ENCODE measurements at regions not wholly inside any gene's neighbourhood (a gene's known extent, or its start where the extent isn't known, plus 50 kb on each side); places are given as distances from the start of the nearest gene placed in this dataset.
A peak's percentile ranks its signal among the peaks of the same experiment; 100 is the strongest.

- H3K36me3 ChIP-seq = no peaks in the 10 kb centered on the region
- no peak overlapping the region for H3K4me3 ChIP-seq
- peak overlapping the region; percentile 10 to 66 for H3K27ac ChIP-seq
- TF ChIP-seq CTCF (IDR thresholded peaks at IDR 0.05) (no peak), POLR2A (IDR thresholded peaks at IDR 0.05) (no peak)
- H3K4me1 ChIP-seq = peaks cover 4 to 11% of the 10 kb centered on the region in 2 donors
- intact Hi-C loops (cut with DNase I; ENCODE audit: low total_unique reads) = no loop called here
- no peaks in the 10 kb centered on the region for H3K9me3 ChIP-seq
- H3K27me3 ChIP-seq = no peaks in the 10 kb centered on the region
- DNase-seq = no peak
Observed at GRCh38 chr6:33924681-33925080, 120.9 kb upstream of the MLN start.

DNA sequence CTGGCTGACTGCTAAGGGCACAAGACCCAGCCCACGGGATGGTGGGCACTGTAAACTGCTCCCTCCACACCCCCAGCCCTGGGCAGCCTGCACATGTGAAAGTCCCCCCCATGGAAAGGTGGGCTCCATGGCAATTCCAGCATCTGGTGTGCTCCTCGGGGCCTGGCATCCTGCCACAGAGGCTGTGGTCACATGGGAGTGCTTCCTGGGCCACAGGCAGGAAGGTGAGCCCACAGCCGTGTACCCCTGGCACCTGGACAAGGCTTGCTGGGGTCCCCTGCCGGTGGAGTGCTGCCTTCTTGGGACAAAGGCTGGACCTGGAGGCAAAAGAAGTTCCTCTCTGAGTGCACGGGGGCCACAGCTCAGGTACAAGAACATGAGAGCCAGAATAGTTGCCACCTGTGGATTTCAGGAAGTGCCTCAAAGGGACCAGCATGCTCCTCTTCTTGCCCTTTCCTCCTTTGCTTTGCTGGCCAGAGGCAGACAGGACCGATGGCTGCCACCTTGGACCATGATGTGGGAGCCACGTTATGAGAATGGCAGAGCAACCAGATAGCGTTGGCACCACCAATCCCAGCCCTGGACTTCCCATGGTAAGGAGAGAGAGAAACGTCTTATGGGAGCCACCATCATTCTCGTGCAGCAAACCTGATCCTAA, 120.2 kb upstream of the MLN start:
- intact Hi-C loops (cut with DNase I; ENCODE audit: low total_unique reads) = no loop called here
- H3K36me3 ChIP-seq = no peaks in the 10 kb centered on the region
- H3K9me3 ChIP-seq = no peaks in the 10 kb centered on the region
- no peaks in the 10 kb centered on the region for H3K27me3 ChIP-seq
- no peak for DNase-seq
- TF ChIP-seq CTCF (IDR thresholded peaks at IDR 0.05) (no peak), POLR2A (IDR thresholded peaks at IDR 0.05) (no peak)
- peak overlapping the region in 1 of 2 donors; percentile 22 for H3K27ac ChIP-seq
- H3K4me1 ChIP-seq = peaks cover 4 to 11% of the 10 kb centered on the region in 2 donors
- no peak overlapping the region for H3K4me3 ChIP-seq

GRCh38 chr6:33921745-33922144, 117.9 kb upstream of the MLN start:
- TF ChIP-seq POLR2A (IDR thresholded peaks at IDR 0.05) = no peak
- TF ChIP-seq CTCF (IDR thresholded peaks at IDR 0.05) = no peak
- peaks cover 0 to 11% of the 10 kb centered on the region in 2 donors for H3K4me1 ChIP-seq
- no peak overlapping the region for H3K4me3 ChIP-seq
- intact Hi-C loops (cut with DNase I; ENCODE audit: low total_unique reads) = no loop called here
- no peaks in the 10 kb centered on the region for H3K9me3 ChIP-seq
- no peak overlapping the region for H3K27ac ChIP-seq
- no peaks in the 10 kb centered on the region for H3K27me3 ChIP-seq
- no peak for DNase-seq
- H3K36me3 ChIP-seq = no peaks in the 10 kb centered on the region

DNA sequence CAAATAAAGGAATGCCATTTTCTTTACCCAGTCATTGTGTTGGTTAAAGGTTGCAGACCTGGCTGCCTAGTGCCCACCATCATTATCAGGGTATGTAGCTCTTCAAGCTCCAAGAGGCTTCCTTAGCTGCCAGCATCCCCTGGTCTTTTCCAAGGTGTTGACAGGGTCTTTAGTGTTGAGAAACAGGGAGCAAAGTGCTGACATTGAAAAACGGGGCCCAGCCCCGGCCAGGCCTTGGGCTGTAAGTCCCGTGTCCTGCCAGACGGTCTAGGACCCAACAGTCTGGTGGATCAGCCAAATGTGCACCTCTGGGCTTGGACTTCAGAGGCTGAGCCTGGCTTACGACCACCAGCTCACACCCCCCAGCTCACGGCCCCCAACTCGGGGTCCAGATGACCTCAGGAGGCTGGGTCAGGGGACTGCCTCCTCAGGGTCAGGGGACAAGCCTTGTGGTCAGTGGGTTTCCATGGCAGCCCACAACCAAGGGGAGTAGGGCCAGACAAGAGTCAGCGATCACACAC, 114.4 kb upstream of the MLN start:
- intact Hi-C loops (cut with DNase I; ENCODE audit: low total_unique reads) = no loop called here
- H3K27me3 ChIP-seq = no peaks in the 10 kb centered on the region
- no peak overlapping the region for H3K4me3 ChIP-seq
- H3K9me3 ChIP-seq = no peaks in the 10 kb centered on the region
- peaks cover 0 to 3% of the 10 kb centered on the region in 2 donors for H3K4me1 ChIP-seq
- DNase-seq = no peak
- H3K27ac ChIP-seq = no peak overlapping the region
- H3K36me3 ChIP-seq = no peaks in the 10 kb centered on the region
- TF ChIP-seq CTCF (IDR thresholded peaks at IDR 0.05) (no peak), POLR2A (IDR thresholded peaks at IDR 0.05) (no peak)

GRCh38 chr6:33915134-33915533, 111.3 kb upstream of the MLN start:
- intact Hi-C loops (cut with DNase I; ENCODE audit: low total_unique reads) = no loop called here
- H3K4me1 ChIP-seq = peaks cover 6 to 8% of the 10 kb centered on the region in 2 donors
- no peaks in the 10 kb centered on the region for H3K9me3 ChIP-seq
- H3K36me3 ChIP-seq = no peaks in the 10 kb centered on the region
- no peaks in the 10 kb centered on the region for H3K27me3 ChIP-seq
- H3K4me3 ChIP-seq = no peak overlapping the region
- no peak overlapping the region for H3K27ac ChIP-seq
- TF ChIP-seq POLR2A (IDR thresholded peaks at IDR 0.05) (no peak), CTCF (IDR thresholded peaks at IDR 0.05) (no peak)
- DNase-seq = peak in 1 of 2 donors; percentile 47
